Retinal pigment epithelial cell (primary cell): ENCODE measurements at regions not wholly inside any gene's neighbourhood (a gene's known extent, or its start where the extent isn't known, plus 50 kb on each side); places are given as distances from the start of the nearest gene placed in this dataset.

Experiments
- DNase-seq: peaks from one replicate; pipeline ENCODE4 v3.0.0-alpha.2; 2010; ENCODE audit warnings: low read depth
- H3K4me3 ChIP-seq: 2 replicates; pipeline ENCODE4 v1.5.1; 2011; ENCODE audit warnings: mild to moderate bottlenecking, low read length, control low read depth, moderate library complexity
- CTCF ChIP-seq: conservative IDR thresholded peaks from 2 replicates; pipeline ENCODE4 v1.5.1; 2011; ENCODE audit warnings: low read depth, low read length, control low read depth, inconsistent platforms

GRCh38 chr5:123245689-123246088, 156.6 kb downstream of the PRDM6 start:
- TF ChIP-seq CTCF = no peak
- H3K4me3 ChIP-seq = no peak overlapping the region
- DNase-seq = no peak

GRCh38 chr5:123244458-123244857, 155.4 kb downstream of the PRDM6 start:
- no peak for TF ChIP-seq CTCF
- no peak overlapping the region for H3K4me3 ChIP-seq
- no peak for DNase-seq
